ENCODE measurements at regions not wholly inside any gene's neighbourhood (a gene's known extent, or its start where the extent isn't known, plus 50 kb on each side); places are given as distances from the start of the nearest gene placed in this dataset.

- DNase-seq (ENCODE audit: low spot score): no peak
These were observed 317.7 kb downstream of the MATN1 start for GRCh38 chr1:30405631-30406212.

- DNase-seq (ENCODE audit: low spot score): no peak
These were observed 318.3 kb downstream of the MATN1 start for GRCh38 chr1:30405081-30405480.

GRCh38 chr1:30404341-30404740, 319.0 kb downstream of the MATN1 start:
- DNase-seq (ENCODE audit: low spot score): no peak

GRCh38 chr1:30403726-30404125, 319.7 kb downstream of the MATN1 start:
- no peak for DNase-seq (ENCODE audit: low spot score)

- no peak for DNase-seq (ENCODE audit: low spot score)
These were observed 320.2 kb downstream of the MATN1 start for GRCh38 chr1:30403061-30403645.

GRCh38 chr1:30402031-30402430, 321.4 kb downstream of the MATN1 start:
- DNase-seq (ENCODE audit: low spot score): no peak

GRCh38 chr1:30400507-30400906, 322.9 kb downstream of the MATN1 start:
- no peak for DNase-seq (ENCODE audit: low spot score)

GRCh38 chr1:30399026-30399425, 324.4 kb downstream of the MATN1 start:
- DNase-seq (ENCODE audit: low spot score): no peak

GRCh38 chr1:30397576-30397975, 325.8 kb downstream of the MATN1 start:
- no peak for DNase-seq (ENCODE audit: low spot score)

GRCh38 chr1:30395631-30396030, 327.8 kb downstream of the MATN1 start:
- no peak for DNase-seq (ENCODE audit: low spot score)

GRCh38 chr1:30388386-30388785, 335.0 kb downstream of the MATN1 start:
- DNase-seq (ENCODE audit: low spot score): no peak

GRCh38 chr1:30386156-30386926, 337.0 kb downstream of the MATN1 start:
- DNase-seq (ENCODE audit: low spot score): no peak

- DNase-seq (ENCODE audit: low spot score): no peak
These were observed 338.0 kb downstream of the MATN1 start for GRCh38 chr1:30385246-30385995.

GRCh38 chr1:30384286-30385245, 338.8 kb downstream of the MATN1 start:
- no peak for DNase-seq (ENCODE audit: low spot score)

- DNase-seq (ENCODE audit: low spot score): no peak
These were observed 340.1 kb downstream of the MATN1 start for GRCh38 chr1:30383221-30383711.

GRCh38 chr1:30382496-30382895, 340.9 kb downstream of the MATN1 start:
- DNase-seq (ENCODE audit: low spot score): no peak

- DNase-seq (ENCODE audit: low spot score): no peak
These were observed 341.6 kb downstream of the MATN1 start for GRCh38 chr1:30381671-30382365.

- DNase-seq (ENCODE audit: low spot score): no peak
These were observed 342.1 kb downstream of the MATN1 start for GRCh38 chr1:30381266-30381665.

- no peak for DNase-seq (ENCODE audit: low spot score)
These were observed 342.8 kb downstream of the MATN1 start for GRCh38 chr1:30380625-30380984.

- peak; percentile 67 for DNase-seq (ENCODE audit: low spot score)
These were observed 343.4 kb downstream of the MATN1 start for GRCh38 chr1:30379684-30380624.

Measured in activated CD4-positive, alpha-beta T cell treated with anti-CD3 and anti-CD28 coated beads, Interleukin-2, Interleukin-4, amounts not matched to agents 100 ng/mL and 50 ng/mL, durations not matched to agents 16 hours and 8 hours (primary cell).